D721Med (cell line): ENCODE measurements at regions not wholly inside any gene's neighbourhood (a gene's known extent, or its start where the extent isn't known, plus 50 kb on each side); places are given as distances from the start of the nearest gene placed in this dataset.

ENCODE experiments used
- DNase-seq: peaks from one replicate; pipeline ENCODE4 v3.0.0; 2011; ENCODE audit warnings: low spot score; ENCODE audit not compliant: insufficient read length
- FAIRE-seq: peaks from 2 replicates; lab custom pipeline; 2011; peaks lifted over from hg19 to GRCh38; lab: Jason Lieb, UNC
- TF ChIP-seq, protein P1 (sequence below): IDR thresholded peaks from 2 replicates; pipeline ENCODE4 v1.5.1; 2012; ENCODE audit warnings: mild to moderate bottlenecking, control low read depth; ENCODE audit not compliant: insufficient read depth; ENCODE audit errors: missing control alignments

DNA sequence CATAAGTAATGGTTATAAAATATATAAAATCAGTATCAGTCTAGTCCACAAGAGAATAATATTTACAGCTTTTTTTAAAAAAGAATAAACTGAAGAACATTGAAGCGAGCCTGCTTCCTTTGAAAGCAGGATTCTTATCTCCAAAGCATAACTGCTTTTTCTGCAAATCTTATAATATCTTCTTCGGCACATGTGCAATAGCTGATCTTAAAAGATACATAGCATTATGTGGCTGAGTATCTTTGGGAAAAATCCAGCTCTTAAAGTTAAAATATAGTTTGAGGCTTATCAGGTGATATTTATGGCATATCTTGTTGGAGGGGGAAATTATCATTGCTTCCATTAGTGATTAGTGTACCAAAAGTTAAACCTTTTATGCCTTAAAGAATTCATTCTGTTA, 523.9 kb upstream of the ADGRL4 start:
- DNase-seq = no peak
- no peak for FAIRE-seq
- TF ChIP-seq, protein P1, sequence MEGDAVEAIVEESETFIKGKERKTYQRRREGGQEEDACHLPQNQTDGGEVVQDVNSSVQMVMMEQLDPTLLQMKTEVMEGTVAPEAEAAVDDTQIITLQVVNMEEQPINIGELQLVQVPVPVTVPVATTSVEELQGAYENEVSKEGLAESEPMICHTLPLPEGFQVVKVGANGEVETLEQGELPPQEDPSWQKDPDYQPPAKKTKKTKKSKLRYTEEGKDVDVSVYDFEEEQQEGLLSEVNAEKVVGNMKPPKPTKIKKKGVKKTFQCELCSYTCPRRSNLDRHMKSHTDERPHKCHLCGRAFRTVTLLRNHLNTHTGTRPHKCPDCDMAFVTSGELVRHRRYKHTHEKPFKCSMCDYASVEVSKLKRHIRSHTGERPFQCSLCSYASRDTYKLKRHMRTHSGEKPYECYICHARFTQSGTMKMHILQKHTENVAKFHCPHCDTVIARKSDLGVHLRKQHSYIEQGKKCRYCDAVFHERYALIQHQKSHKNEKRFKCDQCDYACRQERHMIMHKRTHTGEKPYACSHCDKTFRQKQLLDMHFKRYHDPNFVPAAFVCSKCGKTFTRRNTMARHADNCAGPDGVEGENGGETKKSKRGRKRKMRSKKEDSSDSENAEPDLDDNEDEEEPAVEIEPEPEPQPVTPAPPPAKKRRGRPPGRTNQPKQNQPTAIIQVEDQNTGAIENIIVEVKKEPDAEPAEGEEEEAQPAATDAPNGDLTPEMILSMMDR = no peak

DNA sequence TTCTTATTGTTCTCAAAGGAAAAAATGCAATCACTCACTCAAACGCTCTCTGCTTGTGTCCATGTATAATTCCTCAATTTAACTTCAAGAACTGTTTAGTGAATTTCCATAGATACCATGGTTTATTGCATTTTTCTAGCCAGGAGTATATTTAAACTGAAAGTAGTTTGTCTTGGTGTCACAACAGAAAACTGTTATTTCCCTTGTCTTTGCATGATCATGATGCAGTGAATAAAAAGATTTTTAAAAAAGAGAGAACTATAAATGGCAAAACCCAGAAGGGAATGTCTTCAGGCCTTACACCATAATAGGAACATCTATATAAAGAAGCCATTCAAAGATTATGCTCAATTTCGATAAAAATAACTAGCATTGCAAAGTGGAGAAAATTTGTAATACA, 523.5 kb upstream of the ADGRL4 start:
- DNase-seq = no peak
- TF ChIP-seq, protein P1 = no peak

DNA sequence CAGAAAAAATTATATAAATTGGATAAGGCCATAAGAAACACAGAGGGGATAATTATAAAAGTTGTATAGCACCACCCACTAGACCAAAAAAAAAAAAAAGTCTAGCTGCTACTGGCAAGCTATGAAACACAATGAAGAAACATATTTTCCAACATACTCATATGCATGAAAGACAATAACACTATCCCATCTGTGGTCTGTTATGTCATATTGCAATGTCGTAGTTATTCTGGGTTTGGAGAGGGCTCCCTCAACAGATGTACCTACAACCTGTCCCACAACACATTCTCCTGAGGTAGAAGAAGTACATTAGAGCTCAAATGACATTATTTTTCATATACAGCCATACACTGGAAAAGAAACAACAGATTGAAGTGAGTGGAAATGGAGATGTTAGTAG, 517.6 kb upstream of the ADGRL4 start:
- DNase-seq (no peak), FAIRE-seq (no peak)
- TF ChIP-seq, protein P1 = no peak

More for the DNA sequence above, 523.5 kb upstream of the ADGRL4 start:
- FAIRE-seq = no peak

DNA sequence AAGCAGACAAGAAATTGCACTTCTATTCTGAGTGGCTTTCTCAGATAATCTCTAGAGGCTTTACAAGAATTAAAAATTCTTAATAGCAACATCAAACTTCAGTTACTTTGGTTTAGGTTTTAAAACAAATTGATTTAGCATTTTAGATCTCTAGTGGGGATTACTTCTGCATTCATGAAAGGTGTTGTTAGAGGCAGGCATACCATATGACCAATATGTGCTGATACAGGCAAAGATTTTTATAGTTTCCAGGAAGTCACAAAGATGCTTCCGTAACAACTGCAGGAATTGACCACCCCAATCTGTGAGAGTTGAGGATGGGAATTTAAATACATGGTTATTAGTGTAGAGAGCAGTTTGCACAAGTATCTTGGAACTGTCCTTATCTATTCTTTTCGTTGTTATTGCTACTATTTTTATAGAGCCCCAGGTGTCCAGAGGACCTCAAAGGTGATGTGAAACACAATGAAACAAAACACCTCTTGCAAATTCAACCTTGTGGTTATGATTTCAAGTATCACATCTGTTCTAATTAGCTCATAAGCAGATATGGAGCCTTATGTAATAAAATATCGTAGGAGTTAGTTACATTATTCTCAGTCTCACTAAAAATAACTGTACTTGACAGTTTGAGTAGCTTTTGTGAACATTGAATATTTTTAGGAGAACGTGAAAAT, 512.7 kb upstream of the ADGRL4 start:
- TF ChIP-seq, protein P1 = no peak
- DNase-seq = no peak
- FAIRE-seq = no peak

DNA sequence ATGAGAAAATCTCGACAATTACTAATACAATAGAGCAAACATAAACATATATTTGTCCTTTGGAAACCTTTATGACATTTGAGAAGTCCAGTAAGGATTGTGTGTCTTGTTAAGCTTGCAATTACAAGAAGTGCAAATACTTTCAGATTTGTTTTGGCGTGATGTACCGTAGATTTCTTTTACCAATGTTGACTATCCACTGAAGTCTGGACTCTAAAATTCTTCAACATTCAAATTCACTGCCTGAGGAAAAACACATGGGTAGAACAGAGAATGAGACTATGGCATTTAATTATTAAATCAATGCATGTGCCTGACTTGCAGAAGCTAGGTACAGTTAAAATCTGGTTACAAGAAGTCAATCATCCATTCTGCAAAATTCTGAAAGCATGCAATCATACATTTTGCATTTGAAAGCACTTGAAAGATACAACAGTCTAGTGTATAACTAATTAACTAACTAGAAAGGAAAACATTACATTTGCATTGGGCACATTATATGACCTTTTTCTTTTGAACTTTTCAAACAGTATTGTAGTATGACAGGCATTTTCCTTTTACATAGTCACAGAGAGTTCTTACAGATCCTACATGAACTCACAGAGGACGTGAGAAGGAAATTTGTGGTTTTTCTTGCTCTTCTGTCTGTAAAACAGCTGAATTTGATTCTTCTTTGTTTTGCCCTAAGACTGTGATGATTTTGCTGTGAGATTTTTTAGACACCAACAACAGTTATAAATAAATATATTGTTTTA, 511.1 kb upstream of the ADGRL4 start:
- TF ChIP-seq, protein P1 = no peak
- DNase-seq = no peak
- FAIRE-seq = no peak

DNA sequence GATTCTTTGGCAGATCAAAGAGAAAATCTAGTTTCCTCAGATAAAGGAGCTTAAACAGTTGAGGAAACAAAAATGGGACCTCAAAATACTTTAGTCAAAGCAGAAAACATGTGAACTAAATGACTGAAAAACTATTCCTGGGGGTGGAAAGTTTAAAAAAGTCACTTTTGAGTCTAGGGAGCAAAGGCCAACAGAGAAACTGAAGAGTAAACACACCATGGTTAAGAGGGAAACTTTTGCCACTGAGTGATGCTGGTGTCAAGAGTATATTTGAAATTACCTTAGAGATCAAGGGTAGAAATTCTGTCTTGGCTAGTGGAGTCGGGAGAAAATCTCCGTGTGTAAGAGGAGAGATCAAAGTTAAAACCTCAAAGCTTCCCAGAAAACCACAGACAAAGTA, 501.2 kb upstream of the ADGRL4 start:
- TF ChIP-seq, protein P1 = no peak
- DNase-seq (no peak), FAIRE-seq (no peak)

DNA sequence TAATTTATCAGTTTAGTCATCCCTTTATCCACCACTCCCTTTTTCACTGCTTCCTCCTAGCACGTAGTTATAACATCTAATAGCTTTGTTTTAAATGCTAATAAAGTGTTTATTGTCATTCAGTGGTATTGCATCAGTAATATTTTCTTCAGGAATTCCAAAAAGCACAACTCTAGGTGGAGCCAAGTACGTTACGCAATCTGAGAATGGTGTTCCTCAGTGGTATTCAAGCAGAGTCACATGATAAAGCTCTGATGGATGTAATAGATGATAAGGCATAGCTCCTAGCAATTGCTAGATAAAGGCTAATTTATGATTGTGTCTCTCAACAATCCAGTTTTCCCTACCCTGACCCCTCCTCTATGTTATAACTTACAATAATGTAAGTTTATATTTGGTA, 494.6 kb upstream of the ADGRL4 start:
- FAIRE-seq (no peak), DNase-seq (no peak)
- TF ChIP-seq, protein P1 = no peak
